Transverse colon (tissue), 4 donors: ENCODE measurements at regions not wholly inside any gene's neighbourhood (a gene's known extent, or its start where the extent isn't known, plus 50 kb on each side); places are given as distances from the start of the nearest gene placed in this dataset.
"Not testable (repeated sequence)": the region's sequence is repeated elsewhere in the genome, so short reads cannot be mapped to it uniquely, and the experiment has no call there.

Source experiments
- DNase-seq: peaks from one replicate; pipeline ENCODE4 v3.0.0-alpha.2; 2019
- H3K27ac ChIP-seq, 4 donors: fragments of 200-600 bp; sonication (generic); 2 replicates each; pipeline ENCODE4 v1.5.1; 2016 to 2018; ENCODE audit warnings: inconsistent platforms in 4 of 4
- H3K27me3 ChIP-seq: fragments of 200-600 bp; sonication (generic); 2 replicates; pipeline ENCODE4 v1.5.1; 2017; ENCODE audit warnings: inconsistent platforms
- H3K36me3 ChIP-seq, 4 donors: fragments of 200-600 bp; sonication (generic); 2 replicates each; pipeline ENCODE4 v1.5.1; 2017 to 2019; ENCODE audit warnings: inconsistent platforms in 4 of 4
- H3K4me1 ChIP-seq, 4 donors: fragments of 200-600 bp; sonication (generic); 2 replicates each; pipeline ENCODE4 v1.5.1; 2017 to 2020; ENCODE audit warnings: inconsistent platforms in 4 of 4
- H3K4me3 ChIP-seq, 4 donors: fragments of 200-600 bp; sonication (generic); 1 replicate in 1 of 4; 2 replicates in 3 of 4; pipeline versions ENCODE4 v1.5.1 to v1.6.1; 2017 to 2019; ENCODE audit warnings: inconsistent platforms in 4 of 4
- H3K9me3 ChIP-seq, 2 donors: fragments of 200-600 bp; sonication (generic); 2 replicates each; pipeline ENCODE4 v1.5.1; 2017 to 2019; ENCODE audit warnings: inconsistent platforms in 2 of 2
- EP300 ChIP-seq: sonication (generic); formaldehyde crosslinking; IDR thresholded peaks from one replicate; pipeline ENCODE4 v1.6.1; 2017; ENCODE audit warnings: antibody characterized with exemption, low read depth
- POLR2A ChIP-seq: fragments of 450-650 bp; IDR thresholded peaks from one replicate; pipeline ENCODE4 v1.6.1; 2016; ENCODE audit warnings: antibody characterized with exemption, mild to moderate bottlenecking, moderate library complexity
- POLR2AphosphoS5 ChIP-seq, 3 donors: sonication (generic); formaldehyde crosslinking; IDR thresholded peaks; one replicate each; pipeline ENCODE4 v1.6.1; 2016; ENCODE audit warnings: antibody characterized with exemption in 3 of 3
- WGBS, 2 donors: methylation state at CpG; one replicate each; pipeline ENCODE4 v1.1.5; 2018; ENCODE audit warnings: low coverage in 1 of 2; 5-methylcytosine and 5-hydroxymethylcytosine counted together
- in situ Hi-C, 4 donors: fragments of 200-750 bp; cut with MboI; loops; one replicate each; pipeline versions ENCODE4 v1.15.0 to v1.15.1; 2017; ENCODE audit warnings: low sequenced_read_pairs in 3 of 4, low pct_ligation_motif_present in 1 of 4, low pct_unique_long_range_greater_than_20kb in 1 of 4
- intact Hi-C: fragments of 100-400 bp; cut with DNase I; formaldehyde crosslinking; loops from one replicate; pipeline ENCODE4 v1.15.1; 2023; ENCODE audit warnings: low total_unique reads
- TF ChIP-seq, protein P1 (sequence below), 5 experiments: fragments of 200-600 bp in 3 of 5; fragments of 450-650 bp in 2 of 5; sonication (generic) in 3 of 5; IDR thresholded peaks; 1 replicate in 2 of 5; 2 replicates in 3 of 5; pipeline ENCODE4 v1.5.1; 2016 to 2017; ENCODE audit warnings: antibody characterized with exemption in 5 of 5, inconsistent platforms in 3 of 5, mild to moderate bottlenecking in 2 of 5, moderate library complexity in 1 of 5

DNA sequence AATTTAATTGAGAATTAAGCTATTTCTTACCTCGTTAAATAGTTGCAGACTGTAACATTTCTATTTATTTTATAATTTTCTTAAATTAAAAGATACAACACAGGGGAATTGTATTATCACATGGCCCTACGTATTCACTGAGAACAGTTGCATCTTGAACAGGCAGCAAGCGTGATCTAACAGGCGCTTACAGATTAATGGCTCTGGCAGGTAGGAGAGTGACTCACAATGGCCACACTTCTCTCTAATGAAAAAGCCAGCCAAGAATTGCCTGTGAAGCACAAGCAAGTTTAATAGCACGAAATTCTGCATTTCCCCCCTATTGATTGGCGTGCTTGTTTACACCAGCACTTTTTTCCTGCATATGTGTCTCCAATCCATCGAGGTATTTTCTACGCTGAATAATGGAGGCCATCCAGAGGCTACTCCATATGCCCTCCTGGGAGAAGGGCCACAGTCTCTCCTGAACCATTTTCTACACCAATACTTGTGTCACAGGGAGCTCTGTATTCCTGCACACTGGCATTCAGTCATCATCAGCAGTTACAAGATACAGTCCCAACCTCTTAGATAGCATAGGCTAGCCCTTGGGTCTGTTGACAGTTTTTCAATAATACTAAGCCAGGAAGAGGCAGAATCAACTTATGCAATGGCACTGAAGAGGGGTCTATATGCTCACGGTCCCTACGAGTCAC is 150.6 kb upstream of the PLD5 start:
- 71 to 83% methylated on average over 6 to 10 of the region's 10 CpGs for WGBS, 2 donors
- H3K9me3 ChIP-seq = no peaks in the 10 kb centered on the region
- no peak for DNase-seq
- intact Hi-C loops = no loop called here
- no peaks in the 10 kb centered on the region for H3K4me1 ChIP-seq
- H3K4me3 ChIP-seq = no peak overlapping the region
- in situ Hi-C loops = no loop called here
- no peaks in the 10 kb centered on the region for H3K36me3 ChIP-seq
- H3K27me3 ChIP-seq = no peaks in the 10 kb centered on the region
- no peak overlapping the region for H3K27ac ChIP-seq
- TF ChIP-seq POLR2A (no peak), EP300 (no peak), POLR2AphosphoS5 (IDR thresholded peaks at IDR 0.05) (no peak)
- TF ChIP-seq, protein P1, sequence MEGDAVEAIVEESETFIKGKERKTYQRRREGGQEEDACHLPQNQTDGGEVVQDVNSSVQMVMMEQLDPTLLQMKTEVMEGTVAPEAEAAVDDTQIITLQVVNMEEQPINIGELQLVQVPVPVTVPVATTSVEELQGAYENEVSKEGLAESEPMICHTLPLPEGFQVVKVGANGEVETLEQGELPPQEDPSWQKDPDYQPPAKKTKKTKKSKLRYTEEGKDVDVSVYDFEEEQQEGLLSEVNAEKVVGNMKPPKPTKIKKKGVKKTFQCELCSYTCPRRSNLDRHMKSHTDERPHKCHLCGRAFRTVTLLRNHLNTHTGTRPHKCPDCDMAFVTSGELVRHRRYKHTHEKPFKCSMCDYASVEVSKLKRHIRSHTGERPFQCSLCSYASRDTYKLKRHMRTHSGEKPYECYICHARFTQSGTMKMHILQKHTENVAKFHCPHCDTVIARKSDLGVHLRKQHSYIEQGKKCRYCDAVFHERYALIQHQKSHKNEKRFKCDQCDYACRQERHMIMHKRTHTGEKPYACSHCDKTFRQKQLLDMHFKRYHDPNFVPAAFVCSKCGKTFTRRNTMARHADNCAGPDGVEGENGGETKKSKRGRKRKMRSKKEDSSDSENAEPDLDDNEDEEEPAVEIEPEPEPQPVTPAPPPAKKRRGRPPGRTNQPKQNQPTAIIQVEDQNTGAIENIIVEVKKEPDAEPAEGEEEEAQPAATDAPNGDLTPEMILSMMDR (IDR thresholded peaks at IDR 0.05) = no peak

DNA sequence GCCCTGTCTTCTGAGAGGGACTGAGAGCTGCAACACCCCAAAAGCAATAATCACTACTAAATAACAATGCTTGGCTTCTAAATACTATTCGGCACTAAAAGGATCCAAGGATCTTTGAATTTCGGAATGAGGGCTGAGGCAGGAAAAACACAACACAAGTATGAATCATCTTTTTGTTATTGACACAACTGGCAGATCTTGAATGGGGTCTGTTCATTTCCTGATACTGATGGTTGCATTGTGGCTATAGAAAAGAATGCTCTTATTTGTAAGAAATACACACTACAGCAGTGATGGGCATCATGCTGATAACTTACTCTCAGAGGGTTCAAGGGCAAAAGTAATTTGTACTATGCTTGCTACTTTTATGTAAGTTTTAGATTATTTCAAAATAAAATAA is 149.2 kb upstream of the PLD5 start:
- Histone ChIP-seq H3K36me3 (no peaks in the 10 kb centered on the region), H3K4me1 (no peaks in the 10 kb centered on the region), H3K27me3 (no peaks in the 10 kb centered on the region), H3K4me3 (no peak overlapping the region), H3K27ac (no peak overlapping the region), H3K9me3 (no peaks in the 10 kb centered on the region)
- WGBS, 2 donors = 69 to 74% methylated on average over 2 of the region's 2 CpGs
- intact Hi-C loops = no loop called here
- TF ChIP-seq, protein P1 (IDR thresholded peaks at IDR 0.05) = no peak
- TF ChIP-seq POLR2AphosphoS5 (IDR thresholded peaks at IDR 0.05) (no peak), EP300 (no peak), POLR2A (no peak)
- in situ Hi-C loops = no loop called here
- DNase-seq = no peak

DNA sequence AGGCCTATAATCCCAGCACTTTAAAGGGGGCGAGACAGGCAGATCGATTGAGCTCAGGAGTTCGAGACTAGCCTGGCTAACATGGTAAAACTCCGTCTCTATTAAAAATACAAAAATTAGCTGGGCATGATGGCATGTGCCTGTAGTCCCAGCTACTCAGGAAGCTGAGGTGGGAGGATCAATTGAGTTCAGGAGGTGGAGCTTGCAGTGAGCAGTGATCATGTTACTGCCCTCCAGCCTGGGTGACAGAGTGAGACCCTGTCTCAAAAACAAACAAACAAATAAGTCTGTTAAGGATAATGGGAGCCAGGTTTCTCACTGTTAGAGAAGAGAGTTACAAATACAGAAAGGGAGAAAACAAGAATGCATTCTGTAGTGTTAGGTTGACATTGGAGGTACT is 148.7 kb upstream of the PLD5 start:
- H3K27me3 ChIP-seq, H3K4me3 ChIP-seq, DNase-seq, intact Hi-C loops, H3K4me1 ChIP-seq, in situ Hi-C loops, H3K9me3 ChIP-seq, H3K27ac ChIP-seq, H3K36me3 ChIP-seq: not testable (repeated sequence)
- WGBS, 2 donors = 86% methylated on average over 4 of the region's 4 CpGs; no CpG with 5 or more reads in 1 of the 2 donors

DNA sequence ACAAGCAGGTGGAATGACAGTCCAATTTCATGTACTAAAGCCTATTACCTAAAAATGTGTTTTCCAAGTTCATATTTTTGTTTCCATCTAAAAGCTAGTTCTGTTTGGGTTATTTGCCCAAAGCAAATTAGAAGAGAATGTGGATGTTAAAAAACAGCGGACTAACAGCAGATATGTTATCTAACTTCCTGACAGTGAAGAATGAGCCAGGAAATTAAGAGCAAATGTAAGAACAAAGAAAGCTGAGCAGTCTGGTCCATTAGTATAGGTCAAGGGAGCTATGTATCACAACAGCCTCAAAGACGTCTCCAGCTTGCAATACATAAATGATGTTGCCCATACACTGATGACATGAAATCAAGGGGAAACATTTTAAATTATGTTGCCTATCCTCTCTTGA is 145.5 kb upstream of the PLD5 start:
- no peaks in the 10 kb centered on the region for H3K4me1 ChIP-seq

More for the DNA sequence above, 145.5 kb upstream of the PLD5 start:
- no peak for DNase-seq
- Histone ChIP-seq H3K27ac (no peak overlapping the region), H3K36me3 (no peaks in the 10 kb centered on the region), H3K4me3 (no peak overlapping the region), H3K27me3 (no peaks in the 10 kb centered on the region), H3K9me3 (no peaks in the 10 kb centered on the region)
- in situ Hi-C loops = no loop called here
- WGBS, 2 donors = 23 to 41% methylated on average over 2 of the region's 2 CpGs
- intact Hi-C loops = no loop called here
- TF ChIP-seq, protein P1 (IDR thresholded peaks at IDR 0.05) = no peak
- TF ChIP-seq POLR2A (no peak), EP300 (no peak), POLR2AphosphoS5 (IDR thresholded peaks at IDR 0.05) (no peak)
